ENCODE measurements at regions not wholly inside any gene's neighbourhood (a gene's known extent, or its start where the extent isn't known, plus 50 kb on each side); places are given as distances from the start of the nearest gene placed in this dataset.

- Histone ChIP-seq H3K9ac (ENCODE audit: insufficient read depth, low read length) (no peak overlapping the region), H3K27me3 (ENCODE audit: control insufficient read depth, insufficient read depth, low read length) (no peaks in the 10 kb centered on the region), H2AFZ (ENCODE audit: low read length) (no peak overlapping the region), H3K4me3 (replicated peaks in 1 of 4; ENCODE audit: control extremely low read depth in 1 of 4, insufficient read depth in 1 of 4, low read depth in 3 of 4, low read length in 4 of 4) (no peak overlapping the region), H4K20me1 (ENCODE audit: control insufficient read depth, extremely low read depth, insufficient read depth, low read length) (no peaks in the 10 kb centered on the region), H3K36me3 (ENCODE audit: control insufficient read depth, insufficient read depth, low read length) (no peaks in the 10 kb centered on the region), H3K4me2 (ENCODE audit: extremely low read depth, insufficient read depth, low read length) (no peak overlapping the region), H3K27ac (ENCODE audit: insufficient read depth, low read length) (no peak overlapping the region), H3K9me3 (ENCODE audit: control insufficient read depth, insufficient read depth, low read depth, low read length) (no peaks in the 10 kb centered on the region), H3K79me2 (ENCODE audit: control insufficient read depth, insufficient read depth, low read length) (no peaks in the 10 kb centered on the region), H3K4me1 (ENCODE audit: control insufficient read depth, extremely low read depth, insufficient read depth, low read length) (no peaks in the 10 kb centered on the region)
- TF ChIP-seq EZH2 (IDR thresholded peaks at IDR 0.05; ENCODE audit: low read length, missing control alignments): no peak
- TF ChIP-seq CTCF (conservative IDR thresholded peaks at IDR 0.05 in 1 of 2, IDR thresholded peaks at IDR 0.05 in 1 of 2; ENCODE audit: low read depth in 1 of 2, low read length in 2 of 2): no peak
- DNase-seq (ENCODE audit: low read depth in 2 of 2): no peak
Observed at GRCh38 chr2:155852156-155852555, 480.4 kb downstream of the NR4A2 start.

- Histone ChIP-seq H3K79me2 (ENCODE audit: control insufficient read depth, insufficient read depth, low read length) (no peaks in the 10 kb centered on the region), H3K4me2 (ENCODE audit: extremely low read depth, insufficient read depth, low read length) (no peak overlapping the region), H3K9me3 (ENCODE audit: control insufficient read depth, insufficient read depth, low read depth, low read length) (no peaks in the 10 kb centered on the region), H3K27ac (ENCODE audit: insufficient read depth, low read length) (no peak overlapping the region), H3K4me1 (ENCODE audit: control insufficient read depth, extremely low read depth, insufficient read depth, low read length) (no peaks in the 10 kb centered on the region), H3K4me3 (replicated peaks in 1 of 4; ENCODE audit: control extremely low read depth in 1 of 4, insufficient read depth in 1 of 4, low read depth in 3 of 4, low read length in 4 of 4) (no peak overlapping the region), H3K27me3 (ENCODE audit: control insufficient read depth, insufficient read depth, low read length) (no peaks in the 10 kb centered on the region), H2AFZ (ENCODE audit: low read length) (no peak overlapping the region), H3K9ac (ENCODE audit: insufficient read depth, low read length) (no peak overlapping the region), H3K36me3 (ENCODE audit: control insufficient read depth, insufficient read depth, low read length) (no peaks in the 10 kb centered on the region), H4K20me1 (ENCODE audit: control insufficient read depth, extremely low read depth, insufficient read depth, low read length) (no peaks in the 10 kb centered on the region)
- peak in 1 of 2 donors; percentile 37 for DNase-seq (ENCODE audit: low read depth in 2 of 2)
- no peak for TF ChIP-seq EZH2 (IDR thresholded peaks at IDR 0.05; ENCODE audit: low read length, missing control alignments)
- TF ChIP-seq CTCF (conservative IDR thresholded peaks at IDR 0.05 in 1 of 2, IDR thresholded peaks at IDR 0.05 in 1 of 2; ENCODE audit: low read depth in 1 of 2, low read length in 2 of 2): no peak
Observed at GRCh38 chr2:155846259-155846658, 486.3 kb downstream of the NR4A2 start.

GRCh38 chr2:155844461-155844860 is 488.1 kb downstream of the NR4A2 start:
- no peaks in the 10 kb centered on the region for H3K79me2 ChIP-seq (ENCODE audit: control insufficient read depth, insufficient read depth, low read length)
- no peaks in the 10 kb centered on the region for H3K4me1 ChIP-seq (ENCODE audit: control insufficient read depth, extremely low read depth, insufficient read depth, low read length)
- no peak for TF ChIP-seq EZH2 (IDR thresholded peaks at IDR 0.05; ENCODE audit: low read length, missing control alignments)
- TF ChIP-seq CTCF (conservative IDR thresholded peaks at IDR 0.05 in 1 of 2, IDR thresholded peaks at IDR 0.05 in 1 of 2; ENCODE audit: low read depth in 1 of 2, low read length in 2 of 2): no peak
- H4K20me1 ChIP-seq (ENCODE audit: control insufficient read depth, extremely low read depth, insufficient read depth, low read length): no peaks in the 10 kb centered on the region
- no peaks in the 10 kb centered on the region for H3K36me3 ChIP-seq (ENCODE audit: control insufficient read depth, insufficient read depth, low read length)
- no peak overlapping the region for H3K9ac ChIP-seq (ENCODE audit: insufficient read depth, low read length)
- no peaks in the 10 kb centered on the region for H3K27me3 ChIP-seq (ENCODE audit: control insufficient read depth, insufficient read depth, low read length)
- no peak overlapping the region for H3K4me3 ChIP-seq (replicated peaks in 1 of 4; ENCODE audit: control extremely low read depth in 1 of 4, insufficient read depth in 1 of 4, low read depth in 3 of 4, low read length in 4 of 4)
- H2AFZ ChIP-seq (ENCODE audit: low read length): no peak overlapping the region
- H3K4me2 ChIP-seq (ENCODE audit: extremely low read depth, insufficient read depth, low read length): no peak overlapping the region
- no peaks in the 10 kb centered on the region for H3K9me3 ChIP-seq (ENCODE audit: control insufficient read depth, insufficient read depth, low read depth, low read length)
- H3K27ac ChIP-seq (ENCODE audit: insufficient read depth, low read length): no peak overlapping the region
- DNase-seq (ENCODE audit: low read depth in 2 of 2): no peak

Data from fibroblast of lung (primary cell).